Fibroblast of lung (primary cell): ENCODE measurements at regions not wholly inside any gene's neighbourhood (a gene's known extent, or its start where the extent isn't known, plus 50 kb on each side); places are given as distances from the start of the nearest gene placed in this dataset.

Experiments used
- CTCF ChIP-seq, 2 donors: IDR thresholded peaks in 1 of 2; conservative IDR thresholded peaks in 1 of 2; 1 replicate in 1 of 2; 2 replicates in 1 of 2; pipeline ENCODE4 v1.5.1; 2011 to 2012; ENCODE audit warnings: low read length in 2 of 2, control low read depth in 1 of 2, inconsistent platforms in 1 of 2, low read depth in 1 of 2, mild to moderate bottlenecking in 1 of 2
- EZH2 ChIP-seq: IDR thresholded peaks from 2 replicates; pipeline ENCODE4 v1.5.1; 2012; ENCODE audit warnings: low read length, control low read depth, mild to moderate bottlenecking; ENCODE audit errors: missing control alignments

GRCh38 chr6:40285535-40285934, 301.6 kb downstream of the LRFN2 start:
- no peak for TF ChIP-seq EZH2
- no peak for TF ChIP-seq CTCF (conservative IDR thresholded peaks at IDR 0.05 in 1 of 2, IDR thresholded peaks at IDR 0.05 in 1 of 2; ENCODE audit: low read depth in 1 of 2, low read length in 2 of 2)
